HG03060 (cell line): ENCODE measurements at regions not wholly inside any gene's neighbourhood (a gene's known extent, or its start where the extent isn't known, plus 50 kb on each side); places are given as distances from the start of the nearest gene placed in this dataset.

Source experiments
- ATAC-seq: cut with Tn5 transposase; IDR thresholded peaks from one replicate; pipeline ENCODE4 v1.9.1; 2021; ENCODE audit warnings: low read depth, moderate number of reproducible peaks; ENCODE audit not compliant: unreplicated experiment

DNA sequence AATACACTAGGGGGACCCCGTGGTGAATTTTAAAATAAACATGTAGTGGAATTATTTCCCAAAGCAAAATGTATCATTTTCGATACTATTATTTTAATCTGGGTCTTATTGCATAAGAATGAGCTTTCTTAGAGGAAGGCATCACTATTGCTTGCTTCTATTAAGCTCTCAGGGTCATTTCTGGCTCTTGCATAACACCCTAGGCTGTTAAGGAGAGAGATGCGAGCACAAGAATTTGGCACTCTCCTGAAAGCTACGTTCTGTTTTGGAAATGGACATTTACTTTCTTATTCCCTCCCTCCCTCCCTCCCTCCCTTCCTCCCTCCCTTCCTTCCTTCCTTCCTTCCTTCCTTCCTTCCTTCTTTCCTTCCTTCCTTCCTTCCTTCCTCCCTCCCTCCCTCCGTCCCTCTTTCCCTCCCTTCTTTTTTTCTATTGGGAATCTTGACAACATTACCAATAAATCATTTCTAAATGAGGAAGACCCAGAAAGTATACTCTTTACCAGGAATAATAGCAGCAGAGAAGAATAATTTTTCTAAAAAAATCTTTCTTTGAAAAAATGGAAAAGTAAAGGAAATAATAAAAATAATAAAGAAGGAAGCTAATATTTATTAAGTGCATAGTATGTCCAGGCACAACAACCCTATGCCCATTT is 83.6 kb upstream of the BDNF start:
- no peak for ATAC-seq

GRCh38 chr11:27777033-27777432 is 76.8 kb upstream of the BDNF start:
- ATAC-seq: no peak

DNA sequence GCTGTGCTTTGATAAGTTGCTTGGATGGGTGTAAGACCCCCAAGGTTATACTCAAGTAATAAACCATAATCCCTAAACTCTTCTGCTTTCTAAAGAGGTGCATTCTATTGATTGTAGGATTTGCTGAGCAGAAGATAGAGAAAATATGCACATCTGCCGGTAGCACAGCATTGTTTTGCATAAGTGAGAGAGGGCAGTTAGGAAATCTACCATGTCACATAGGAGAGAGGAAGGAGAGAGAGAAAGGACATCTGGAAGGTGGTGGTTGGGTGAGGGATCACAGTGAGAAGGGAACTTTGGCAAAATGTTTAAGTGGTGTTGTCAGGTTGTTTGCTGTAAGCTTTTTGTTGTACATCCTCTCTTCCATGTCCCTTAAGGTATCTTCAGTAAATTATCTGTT is 73.6 kb upstream of the BDNF start:
- no peak for ATAC-seq

GRCh38 chr11:27771516-27771915 is 71.3 kb upstream of the BDNF start:
- no peak for ATAC-seq

GRCh38 chr11:27770576-27770975 is 70.3 kb upstream of the BDNF start:
- ATAC-seq: no peak

- ATAC-seq: no peak
Measured at GRCh38 chr11:27763736-27764135, 63.5 kb upstream of the BDNF start.

GRCh38 chr11:27761356-27761755 is 61.1 kb upstream of the BDNF start:
- ATAC-seq: no peak

GRCh38 chr11:27757953-27758352 is 57.7 kb upstream of the BDNF start:
- no peak for ATAC-seq

GRCh38 chr11:27754035-27755017 is 54.1 kb upstream of the BDNF start:
- ATAC-seq: peak; percentile 55
